ENCODE measurements at regions not wholly inside any gene's neighbourhood (a gene's known extent, or its start where the extent isn't known, plus 50 kb on each side); places are given as distances from the start of the nearest gene placed in this dataset.

DNA sequence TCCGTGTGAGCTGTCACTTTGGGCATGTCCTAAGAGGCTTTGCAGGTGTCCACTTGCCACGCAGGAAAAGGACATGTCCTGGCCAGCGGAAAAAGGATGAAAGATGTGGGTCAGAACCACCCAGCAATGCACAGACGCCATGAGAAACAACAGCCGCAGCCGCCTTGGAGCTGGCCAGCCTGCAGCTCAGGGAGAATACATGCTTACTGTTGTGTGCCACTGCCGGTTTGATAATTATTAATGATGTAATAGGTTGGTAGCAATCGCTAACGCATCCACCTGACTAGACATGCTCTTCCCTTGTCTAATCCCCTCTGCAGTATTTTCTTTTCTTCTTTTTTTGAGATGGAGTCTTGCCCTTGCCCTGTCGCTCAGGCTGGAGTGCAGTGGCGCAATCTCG is 221.7 kb downstream of the HAUS1 start:
- DNase-seq, result no peak

DNA sequence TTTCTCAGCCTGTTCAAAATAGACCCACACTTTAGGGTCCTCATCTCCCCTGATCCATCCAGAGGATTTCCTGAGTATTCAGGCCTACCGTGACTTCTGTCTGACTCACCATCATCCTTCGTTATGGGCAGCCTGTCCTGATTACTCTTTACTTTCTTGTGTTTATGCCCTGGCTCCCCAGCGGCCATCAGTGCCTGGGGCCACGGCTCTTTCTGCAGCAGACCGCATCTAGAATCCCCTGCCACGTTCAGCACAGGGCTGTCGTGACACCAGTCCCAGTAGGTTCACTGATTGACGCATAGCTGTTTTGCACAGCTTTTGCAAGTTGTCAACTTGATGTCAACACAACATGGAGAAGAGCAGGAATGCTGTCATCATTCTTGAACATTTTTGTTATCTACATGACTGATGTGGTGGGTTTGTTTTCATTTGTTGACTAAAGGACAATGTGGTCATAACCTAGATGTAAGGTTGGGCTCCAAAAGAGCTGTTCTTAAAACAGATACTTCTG is 225.6 kb downstream of the HAUS1 start:
- DNase-seq, result no peak

DNA sequence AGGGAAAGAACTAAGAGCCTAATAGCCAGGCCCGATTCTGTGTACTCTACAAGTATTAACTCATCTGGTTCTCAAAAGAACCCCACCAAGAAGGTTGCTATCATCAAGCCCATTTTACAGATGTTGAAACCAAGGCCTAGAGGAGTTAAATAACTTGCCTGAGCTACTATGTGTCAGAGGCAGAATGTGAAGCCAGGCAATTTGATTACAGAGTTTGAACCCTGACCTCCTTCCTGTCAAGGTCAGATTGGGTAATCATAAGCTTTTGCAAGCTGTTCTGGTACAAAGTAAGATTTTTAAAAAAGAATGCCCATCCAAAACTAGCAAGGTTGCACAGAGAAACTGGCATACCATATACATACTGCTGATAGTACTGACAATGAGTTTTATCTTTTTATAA is 227.1 kb downstream of the HAUS1 start:
- DNase-seq, result no peak

DNA sequence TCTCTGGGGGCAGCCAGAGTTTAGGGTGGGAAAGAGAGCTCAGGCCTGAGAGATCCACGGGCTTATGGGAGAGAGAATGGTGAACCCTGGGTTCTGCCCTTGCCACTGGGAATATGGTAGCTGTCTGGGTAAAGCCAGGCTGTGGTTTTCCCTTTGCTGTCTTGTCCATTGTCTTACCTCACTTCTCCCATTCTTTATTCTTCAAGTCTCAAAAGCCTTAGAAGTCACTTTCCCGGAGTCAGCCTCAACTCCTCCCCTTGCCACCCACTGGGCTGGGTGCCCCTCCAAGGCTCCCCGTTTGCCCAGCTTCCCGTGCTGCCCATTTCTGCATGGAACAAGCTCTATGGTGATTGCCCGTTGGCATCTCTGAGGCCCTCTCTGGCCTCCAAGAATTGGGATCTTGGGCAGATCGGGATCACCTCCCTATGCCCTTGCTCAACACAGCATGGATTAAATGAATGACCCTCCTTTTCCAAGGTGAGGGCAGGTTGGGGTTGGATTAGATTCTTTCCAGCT is 228.2 kb downstream of the HAUS1 start:
- no peak for DNase-seq

DNA sequence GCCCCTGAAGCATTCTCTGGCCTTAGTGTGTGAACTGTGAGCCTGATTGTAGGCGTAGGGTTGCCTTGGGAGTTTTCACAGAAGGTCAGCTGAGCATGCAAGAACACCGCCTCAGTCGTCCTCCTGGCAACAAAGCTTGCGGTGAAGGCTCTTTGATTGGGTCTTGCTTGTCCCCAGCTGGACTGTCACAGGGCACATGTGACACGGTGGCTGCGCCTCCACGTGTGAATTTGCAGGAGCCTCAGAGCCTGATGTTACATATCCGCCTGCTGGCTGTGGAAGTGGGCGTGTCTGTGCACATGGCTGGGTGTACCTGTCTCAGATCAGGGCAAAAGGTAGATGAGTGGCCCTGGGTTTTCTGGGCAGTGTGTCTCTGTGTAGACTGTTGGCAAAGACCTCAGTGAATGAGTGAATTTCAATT is 228.7 kb downstream of the HAUS1 start:
- no peak for DNase-seq

DNA sequence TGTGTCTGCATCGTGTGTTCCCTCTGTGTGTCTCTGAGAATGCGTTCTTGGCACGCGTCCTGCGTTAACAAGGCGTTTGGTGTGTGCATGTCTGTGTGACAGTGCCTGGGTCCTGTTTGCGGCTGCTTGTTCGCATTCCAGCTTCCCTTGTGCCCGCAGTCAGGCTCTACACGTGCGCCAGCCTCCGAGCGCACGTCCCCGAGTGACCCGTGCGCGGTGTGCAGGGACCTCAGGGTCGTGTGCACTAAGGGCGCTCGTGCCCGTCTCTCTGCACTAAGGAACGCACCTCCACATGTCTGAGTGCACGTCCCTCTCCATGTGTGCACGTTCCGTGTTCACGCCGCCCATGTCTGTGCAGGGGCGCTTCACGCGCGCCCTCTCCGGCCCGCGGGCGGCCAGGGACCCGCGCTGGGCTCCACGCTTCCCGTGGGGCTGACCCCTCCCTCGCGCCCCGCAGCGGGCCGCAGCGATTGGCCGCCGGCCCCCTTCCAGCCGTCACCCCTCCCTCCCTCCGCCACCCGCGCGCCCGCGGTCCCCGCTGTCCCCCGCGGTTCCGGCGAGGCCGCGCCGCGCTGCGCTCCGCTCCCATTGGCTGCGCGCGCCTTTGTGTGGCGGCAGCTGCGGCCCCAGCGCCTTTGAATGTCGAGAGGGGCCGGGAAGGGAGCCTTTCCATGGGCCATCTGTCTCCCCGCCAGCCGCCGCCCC is 229.4 kb downstream of the HAUS1 start:
- peak; percentile 45 for DNase-seq

DNA sequence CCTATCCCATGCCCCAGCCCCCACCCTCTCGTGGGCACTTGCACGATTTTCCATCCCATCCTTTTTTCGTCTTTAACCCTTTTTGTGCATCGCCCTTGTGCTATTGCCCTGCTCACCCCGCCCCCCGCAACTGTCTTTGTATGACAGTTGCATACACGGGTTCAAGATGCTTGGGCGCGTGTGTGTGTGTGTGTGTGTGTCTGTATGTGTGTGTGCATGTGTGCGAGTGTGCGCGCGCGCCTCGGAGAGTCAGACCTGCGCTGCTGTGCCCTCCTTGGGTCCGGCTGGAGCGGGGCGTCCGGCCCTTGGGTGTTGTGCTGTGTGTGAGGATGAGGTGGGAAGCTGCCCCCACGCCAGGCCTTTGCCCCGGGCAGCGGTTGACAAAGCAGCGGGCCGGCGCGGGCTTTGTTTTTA is 230.7 kb downstream of the HAUS1 start:
- peak; percentile 41 for DNase-seq

DNA sequence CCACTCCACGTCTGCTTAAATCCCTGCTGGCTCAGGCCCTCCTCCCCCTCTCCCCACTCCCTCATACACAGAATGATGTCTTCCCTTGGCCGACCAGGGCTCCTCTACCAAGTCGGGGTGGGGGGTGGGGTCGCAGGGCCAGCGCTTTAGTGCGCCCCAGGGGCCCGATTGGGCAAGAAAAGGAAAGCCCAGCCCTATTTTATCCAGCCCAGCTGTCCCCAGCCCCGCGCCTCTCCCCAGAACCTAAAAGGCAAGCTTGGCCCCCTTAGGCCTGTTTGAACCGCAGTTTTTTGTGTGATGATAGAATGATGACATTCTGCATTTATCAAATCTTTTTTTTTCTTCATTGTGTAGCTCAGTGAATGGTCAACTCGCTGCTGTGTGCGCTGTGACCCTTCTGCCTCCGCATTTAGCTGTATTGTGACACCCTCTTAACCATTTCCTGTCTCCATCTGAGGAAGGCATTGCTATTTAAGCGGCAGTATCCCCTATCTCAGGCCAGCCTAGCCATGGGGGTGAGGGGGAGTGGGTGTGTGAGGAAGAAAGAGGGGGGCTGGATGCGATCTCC is 231.4 kb downstream of the HAUS1 start:
- DNase-seq, result peak; percentile 12

DNA sequence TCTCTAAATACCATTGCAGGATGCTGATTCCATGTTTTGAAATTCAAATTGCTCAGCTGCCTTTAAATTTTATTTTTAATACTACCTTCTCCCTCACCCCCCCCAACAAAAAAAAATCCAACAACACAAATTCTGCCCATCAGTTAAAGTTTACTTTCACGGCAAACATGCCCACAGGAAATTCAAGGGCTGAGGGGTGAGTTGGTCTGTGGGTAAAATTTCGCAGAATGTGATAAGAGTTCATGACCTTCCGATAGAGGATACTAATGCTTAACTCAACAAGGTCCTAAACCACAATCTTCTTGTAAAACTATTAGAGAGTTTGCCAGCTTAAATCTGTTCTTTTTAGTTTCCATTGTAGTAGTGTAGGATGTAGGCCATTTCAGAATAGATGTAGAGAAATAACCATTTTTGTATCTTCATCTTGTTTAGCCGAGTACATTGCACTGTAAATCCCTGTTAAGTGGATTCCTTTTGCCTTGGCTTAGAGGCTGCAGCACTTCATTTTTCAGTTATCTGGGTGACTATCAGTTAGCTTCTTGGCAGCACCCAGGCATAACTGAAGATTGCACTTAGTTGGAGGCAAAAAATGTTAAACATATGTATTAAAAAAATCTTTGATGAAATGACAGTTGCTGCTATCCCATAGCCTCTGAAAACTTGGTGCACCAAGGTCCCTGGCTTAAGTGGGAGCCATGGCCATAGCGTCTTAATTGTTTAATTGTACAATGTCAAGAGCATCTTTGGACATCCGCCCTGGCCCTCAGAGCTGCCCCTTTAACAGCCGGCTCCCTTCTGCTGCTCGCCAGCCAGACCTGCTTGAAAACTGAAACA is 232.3 kb downstream of the HAUS1 start:
- DNase-seq, result no peak

DNA sequence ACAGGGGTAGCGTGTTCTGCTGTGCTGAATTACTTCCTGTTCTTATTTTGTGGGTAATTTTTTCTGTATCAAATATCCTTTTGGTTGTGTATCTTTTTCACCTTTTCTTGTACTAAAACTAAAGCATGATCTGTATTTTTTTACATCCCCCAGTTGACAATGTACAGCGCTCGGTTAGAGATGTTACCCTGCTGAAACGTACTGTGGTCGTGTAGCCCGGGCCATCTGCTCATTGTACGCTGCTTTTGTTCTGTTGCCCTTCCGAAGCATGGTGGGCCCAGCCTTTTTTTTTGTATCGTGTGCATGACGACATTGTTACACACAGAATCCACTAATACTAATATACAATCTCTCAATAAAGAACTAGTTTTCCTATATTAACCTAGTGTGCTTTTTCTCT is 233.1 kb downstream of the HAUS1 start:
- no peak for DNase-seq

DNA sequence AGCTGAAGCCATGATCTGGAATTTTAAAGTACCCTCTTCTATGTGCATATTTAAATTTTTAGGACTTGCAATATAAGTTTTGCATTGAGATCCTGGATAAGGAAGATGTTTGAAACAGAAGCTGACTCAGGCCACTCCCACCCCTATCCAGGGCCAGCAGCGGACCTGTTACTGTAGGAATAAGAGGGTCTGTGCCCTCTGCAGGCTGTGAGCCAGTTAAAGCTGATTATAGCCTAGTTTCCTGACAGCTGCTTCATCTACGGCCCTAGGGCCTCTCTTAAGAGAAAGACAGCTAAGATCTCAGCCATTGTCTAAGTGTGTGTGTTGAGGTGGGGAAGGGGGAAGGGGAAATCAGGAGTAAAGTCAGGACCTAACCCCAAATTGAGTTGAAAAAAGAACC is 234.0 kb downstream of the HAUS1 start:
- no peak for DNase-seq

DNA sequence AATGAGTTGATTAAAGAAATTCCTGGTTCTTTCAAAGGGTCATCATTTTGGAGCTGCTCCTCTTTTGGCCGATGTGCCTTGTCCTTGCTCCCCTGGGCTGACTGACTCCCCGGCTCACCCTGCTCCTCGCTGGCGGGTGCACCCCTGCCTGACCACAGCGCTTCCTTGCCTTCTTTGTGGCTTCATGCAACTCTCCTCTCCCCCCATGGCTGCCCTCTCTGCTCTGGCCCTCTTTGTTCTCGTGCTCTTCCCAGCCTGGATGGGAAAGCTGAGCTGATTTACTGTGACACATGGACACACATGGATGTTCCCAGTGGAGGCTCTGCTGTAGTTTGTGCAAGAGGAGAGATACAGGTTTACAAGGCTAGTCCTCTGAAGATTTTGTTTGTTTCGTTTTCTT is 234.6 kb downstream of the HAUS1 start:
- no peak for DNase-seq

DNA sequence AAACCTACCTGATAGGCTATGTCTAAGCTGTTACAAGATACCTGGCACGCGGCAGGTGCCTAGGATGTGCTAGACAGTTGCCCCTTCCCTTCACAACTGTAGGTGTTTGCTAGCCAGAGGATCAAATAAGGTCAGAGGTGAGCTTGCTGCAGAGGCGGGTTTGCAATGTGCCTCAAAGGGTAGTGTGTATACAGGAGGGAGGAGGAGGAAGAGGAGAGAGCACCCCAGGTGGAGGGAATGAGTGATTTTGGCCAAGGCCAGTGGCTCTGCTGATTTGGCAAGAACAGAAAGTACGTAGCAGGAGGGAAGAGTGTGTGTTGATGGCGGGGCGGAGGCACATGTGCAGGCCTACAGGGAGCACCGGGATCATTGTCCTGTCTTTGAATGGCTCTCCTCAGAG is 236.5 kb downstream of the HAUS1 start:
- DNase-seq, result no peak

DNA sequence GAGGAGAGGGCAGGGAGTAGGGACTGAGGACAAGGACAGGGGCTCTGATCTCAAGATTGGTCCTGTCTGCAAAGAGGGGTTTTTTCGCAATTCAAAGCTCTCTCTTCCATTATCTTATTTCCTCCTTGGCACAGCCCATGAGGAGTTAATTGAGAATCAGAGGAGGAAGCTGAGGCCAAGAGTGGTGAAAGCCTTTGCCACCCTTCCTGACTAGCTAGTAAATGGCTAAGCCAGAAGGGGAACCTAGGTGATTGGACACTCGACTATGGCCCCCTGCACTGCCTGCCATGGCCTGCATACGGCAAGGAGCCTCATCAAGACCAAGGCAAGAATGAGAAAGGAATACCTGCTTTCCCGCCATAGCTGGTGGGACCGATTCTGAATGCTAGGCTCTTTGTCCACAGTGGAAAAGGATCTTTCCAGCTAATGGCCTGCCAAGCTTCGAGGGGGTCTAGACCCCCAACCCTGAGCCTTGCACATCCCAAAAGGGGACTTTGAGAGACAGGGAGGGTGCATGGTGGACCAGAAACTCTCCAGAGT is 237.9 kb downstream of the HAUS1 start:
- no peak for DNase-seq

DNA sequence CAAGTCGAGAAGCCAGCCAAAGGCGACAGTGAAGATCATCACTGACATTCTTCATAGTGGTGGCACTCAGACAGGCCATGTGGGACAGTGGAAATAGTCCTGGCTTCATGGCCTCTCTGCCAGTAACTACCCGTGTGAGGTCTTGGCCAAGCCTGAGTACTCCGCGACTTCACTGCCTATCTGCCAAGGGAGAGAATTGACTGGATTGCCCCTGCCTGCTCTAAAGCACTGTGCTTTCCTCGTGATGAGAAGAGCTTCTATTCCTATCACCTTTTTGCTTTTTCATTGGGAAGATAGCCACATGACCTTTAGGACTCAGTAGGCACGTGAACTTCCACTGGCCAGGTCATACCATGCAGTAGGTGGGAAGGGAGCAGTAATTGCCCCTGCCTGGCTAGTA is 239.3 kb downstream of the HAUS1 start:
- DNase-seq, result no peak

DNA sequence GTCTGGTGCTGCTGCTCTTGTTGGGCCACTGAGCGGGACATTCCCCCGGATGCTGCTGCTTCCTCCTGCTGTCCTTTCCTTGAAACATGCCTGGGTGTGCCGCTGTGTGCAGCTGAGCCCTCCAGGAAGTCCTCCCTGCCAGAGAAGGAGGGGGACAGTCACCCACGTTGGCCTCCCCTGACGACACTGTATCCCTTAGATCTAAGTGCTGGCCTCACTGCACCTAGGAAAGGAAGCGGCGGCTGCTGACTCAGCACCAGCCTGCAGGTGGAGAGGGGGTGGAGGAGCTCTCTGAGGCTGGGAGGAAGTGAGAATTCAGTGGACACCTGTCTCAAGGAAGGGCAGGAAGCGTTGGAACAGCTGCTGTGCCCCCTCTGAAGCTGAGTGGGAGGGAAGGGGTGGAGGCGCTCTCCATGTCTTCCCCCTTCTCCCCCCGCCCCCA is 239.8 kb downstream of the HAUS1 start:
- DNase-seq, result no peak

DNA sequence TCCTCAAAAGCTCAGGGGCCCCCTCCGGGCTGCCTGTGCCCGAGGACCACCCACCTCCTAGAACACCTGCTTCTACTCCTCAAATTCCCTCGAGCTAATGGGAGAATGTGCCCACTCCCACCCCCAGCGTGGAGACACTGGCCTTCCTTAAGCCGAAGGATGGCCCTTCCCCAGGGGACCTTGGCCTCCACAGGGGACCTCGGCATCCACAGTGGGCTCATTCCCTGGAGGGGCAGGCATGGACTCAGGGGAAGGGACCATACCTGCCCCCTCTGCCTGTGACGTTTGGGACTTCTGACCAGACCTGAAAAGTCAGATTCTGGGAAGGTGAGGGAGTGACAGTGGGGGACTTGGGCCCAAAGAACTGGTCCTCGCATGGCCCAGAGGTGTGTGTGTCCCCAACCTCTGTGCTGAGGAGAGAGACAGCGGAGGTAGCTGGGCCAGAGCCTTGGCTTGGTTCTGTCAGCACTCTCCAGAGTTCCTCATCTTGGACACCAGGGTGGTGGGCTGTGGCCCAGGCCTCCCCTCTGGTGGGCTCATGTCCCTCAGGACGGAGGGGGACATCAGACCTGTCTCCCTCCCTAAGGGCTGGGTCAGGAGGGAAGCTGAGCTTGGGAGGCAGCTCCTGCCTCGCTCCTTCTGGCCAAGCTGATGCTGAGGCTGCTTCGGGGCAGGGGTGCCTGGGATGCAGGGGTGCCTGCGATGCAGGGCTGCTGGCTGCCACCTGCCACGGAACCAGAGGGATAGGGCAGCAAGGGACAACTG is 240.4 kb downstream of the HAUS1 start:
- DNase-seq, result no peak

DNA sequence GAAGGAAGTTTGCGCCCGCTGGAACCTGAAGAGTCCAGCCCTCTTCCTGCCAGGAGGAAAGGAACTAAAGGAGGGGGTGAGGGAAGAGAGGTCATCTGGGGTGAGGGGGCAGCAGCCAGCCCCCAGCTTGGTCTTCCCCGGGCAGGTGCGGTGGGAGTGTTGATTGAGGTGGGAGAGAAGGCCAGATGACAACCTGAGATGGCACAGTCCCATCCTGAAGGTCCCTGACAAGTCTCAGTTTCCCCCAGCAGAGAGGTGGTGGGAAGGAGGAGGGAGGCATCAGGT is 240.9 kb downstream of the HAUS1 start:
- DNase-seq, result no peak

DNA sequence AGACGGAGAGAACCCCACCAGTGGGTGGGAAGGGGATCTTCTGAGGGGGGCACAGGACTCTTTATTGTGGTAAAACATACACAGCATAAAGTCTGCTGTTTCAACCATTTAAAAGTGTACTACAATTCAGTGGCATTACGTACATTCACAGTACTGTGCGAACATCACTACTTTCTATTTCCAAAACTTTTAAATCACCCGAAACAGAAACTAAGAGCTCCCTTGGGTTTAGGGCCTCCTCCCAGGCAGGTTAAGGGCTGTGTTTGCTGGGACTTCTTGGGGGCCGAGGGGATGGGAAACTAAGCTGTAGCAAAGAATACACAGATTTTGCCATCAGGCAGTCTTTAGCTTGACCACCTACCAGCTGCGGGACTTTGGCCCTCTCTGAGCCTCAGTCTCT is 242.0 kb downstream of the HAUS1 start:
- no peak for DNase-seq

DNA sequence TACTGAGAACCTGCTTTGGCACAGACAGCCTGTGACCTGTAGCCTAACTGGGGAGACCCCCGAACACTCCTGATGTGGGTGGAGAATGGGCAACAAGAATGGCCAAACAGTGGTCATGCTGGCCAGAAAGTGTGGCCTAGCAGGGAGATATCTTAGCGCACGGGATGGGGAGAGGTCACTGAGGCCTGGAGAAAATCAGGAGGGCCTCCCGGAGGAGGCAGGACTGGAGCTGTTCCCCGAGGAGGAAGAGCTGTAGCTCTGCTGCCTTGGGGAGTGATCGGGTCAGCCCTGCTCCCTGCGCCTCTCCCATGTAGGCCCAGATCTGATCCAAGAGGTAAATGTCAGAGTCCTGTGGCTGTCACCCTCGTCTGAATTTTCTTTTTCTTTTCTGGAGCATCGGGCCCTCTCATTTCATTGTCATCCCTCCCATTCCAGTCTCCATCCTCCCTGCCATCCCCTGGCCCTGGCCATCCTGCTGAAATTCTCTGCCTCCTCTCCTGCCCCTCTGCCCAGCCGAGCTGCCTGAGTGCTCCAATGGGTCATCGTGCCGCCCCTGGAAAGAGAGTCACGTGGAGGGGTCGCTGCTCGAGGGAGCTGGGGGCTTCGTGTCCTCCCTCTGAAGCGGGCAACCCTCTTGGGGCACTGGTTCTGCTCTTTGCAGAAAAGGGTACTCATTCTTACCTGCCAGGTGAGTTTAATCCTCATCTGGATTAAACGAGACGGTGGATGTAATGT is 242.9 kb downstream of the HAUS1 start:
- DNase-seq, result no peak

DNA sequence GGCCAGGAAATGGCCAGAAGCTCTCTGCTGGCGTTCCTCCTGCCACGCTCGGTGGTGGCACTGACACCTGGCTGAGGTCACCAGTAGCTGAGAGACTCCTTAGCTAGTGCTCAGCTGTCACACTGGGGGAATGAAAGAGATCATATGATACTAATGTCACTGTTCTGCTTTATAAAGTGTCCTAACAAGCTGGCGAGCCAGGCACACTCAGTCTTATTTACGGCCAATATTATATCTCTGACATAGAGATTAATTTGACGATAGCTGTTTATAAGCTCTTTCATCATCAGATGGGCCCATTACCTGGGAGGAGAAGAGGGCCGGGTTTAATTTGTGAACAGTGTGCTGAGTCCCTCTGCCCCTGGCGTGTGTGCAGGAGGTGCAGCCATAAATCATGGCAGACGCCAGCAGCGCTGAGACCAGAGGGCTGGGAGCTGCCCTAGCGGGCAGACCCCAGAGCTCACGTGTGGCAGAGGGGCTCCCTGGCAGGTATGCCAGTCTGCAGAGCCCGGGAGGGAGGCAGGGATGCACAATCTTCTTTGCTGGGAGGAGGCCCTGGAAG is 246.5 kb downstream of the HAUS1 start:
- no peak for DNase-seq

All from fibroblast of skin of right biceps (primary cell).